ENCODE measurements at regions not wholly inside any gene's neighbourhood (a gene's known extent, or its start where the extent isn't known, plus 50 kb on each side); places are given as distances from the start of the nearest gene placed in this dataset.

GRCh38 chr6:122558080-122558479, 52.1 kb upstream of the PKIB start:
- Histone ChIP-seq H3K9me1 (replicated peaks; ENCODE audit: control insufficient read depth, extremely low read depth, insufficient read depth, low read length) (no peaks in the 10 kb centered on the region), H3K36me3 (ENCODE audit: control insufficient read depth in 2 of 2, extremely low read depth in 1 of 2, insufficient read depth in 2 of 2, low read length in 2 of 2) (no peaks in the 10 kb centered on the region), H3K4me3 (replicated peaks in 1 of 3; ENCODE audit: insufficient read depth in 1 of 3, low read depth in 1 of 3, low read length in 3 of 3) (no peak overlapping the region), H3K9me3 (replicated peaks; ENCODE audit: control insufficient read depth, insufficient read depth, low read length) (no peaks in the 10 kb centered on the region), H3K4me1 (ENCODE audit: control insufficient read depth, extremely low read depth, insufficient read depth, low read length) (no peaks in the 10 kb centered on the region), H3K27ac (ENCODE audit: insufficient read depth, low read depth, low read length) (no peak overlapping the region), H3K4me2 (ENCODE audit: insufficient read depth, low read length) (no peak overlapping the region), H3K9ac (replicated peaks; ENCODE audit: extremely low read depth, insufficient read depth, low read length) (no peak overlapping the region), H4K20me1 (replicated peaks; ENCODE audit: control insufficient read depth, extremely low read depth, insufficient read depth, low read length) (no peaks in the 10 kb centered on the region), H3K27me3 (ENCODE audit: control insufficient read depth in 2 of 2, insufficient read depth in 2 of 2, low read length in 2 of 2) (no peaks in the 10 kb centered on the region), H2AFZ (ENCODE audit: low read depth, low read length) (no peak overlapping the region), H3K79me2 (ENCODE audit: control insufficient read depth, insufficient read depth, low read length) (no peaks in the 10 kb centered on the region)
- FAIRE-seq: no peak
- ChIA-PET POLR2A (no interaction called here), CTCF (no interaction called here)
- BruUV-seq (replicated peaks): no TSS peak
- dilution Hi-C loops (cut with MboI; ENCODE audit: extremely low pct_ligation_motif_present, low sequenced_read_pairs) (no loop called here), intact Hi-C loops (cut with micrococcal nuclease) (no loop called here)
- TF ChIP-seq MYC (IDR thresholded peaks at IDR 0.05; ENCODE audit: low read depth, low read length) (no peak), POLR2AphosphoS5 (IDR thresholded peaks at IDR 0.05; ENCODE audit: insufficient read depth, low read depth, low read length) (no peak), EZH2 (IDR thresholded peaks at IDR 0.05; ENCODE audit: borderline replicate concordance, low read depth, low read length, severe bottlenecking) (no peak), POLR2A (IDR thresholded peaks at IDR 0.05; ENCODE audit: low read depth, low read length) (no peak), JUN (IDR thresholded peaks at IDR 0.05; ENCODE audit: borderline replicate concordance, insufficient read depth, insufficient read length, low read depth) (no peak), FOS (IDR thresholded peaks at IDR 0.05; ENCODE audit: borderline replicate concordance, insufficient read depth, low read length) (no peak), CTCF (IDR thresholded peaks at IDR 0.05; ENCODE audit: extremely low read depth in 1 of 2, insufficient read depth in 1 of 2, low read depth in 1 of 2, low read length in 2 of 2) (no peak)
- DNase-seq (ENCODE audit: low read depth, low spot score): no peak

All from endothelial cell of umbilical vein (primary cell).